K562 (cell line): ENCODE measurements at regions not wholly inside any gene's neighbourhood (a gene's known extent, or its start where the extent isn't known, plus 50 kb on each side); places are given as distances from the start of the nearest gene placed in this dataset.

Experiments
- ARNT ChIP-seq, 2 experiments: fragments of 450-650 bp; IDR thresholded peaks; 2 replicates each; pipeline ENCODE4 v1.6.1; 2016; ENCODE audit warnings: mild to moderate bottlenecking in 1 of 2
- ASH1L ChIP-seq: fragments of 450-650 bp; IDR thresholded peaks from 2 replicates; pipeline ENCODE4 v1.6.1; 2018; ENCODE audit warnings: borderline replicate concordance, mild to moderate bottlenecking, low read depth; ENCODE audit not compliant: partially characterized antibody
- BCOR ChIP-seq: fragments of 450-650 bp; IDR thresholded peaks from 2 replicates; pipeline ENCODE4 v1.6.1; 2016
- BRF1 ChIP-seq: IDR thresholded peaks from 3 replicates; pipeline ENCODE4 v1.6.1; 2011; ENCODE audit warnings: borderline replicate concordance, mild to moderate bottlenecking; ENCODE audit not compliant: insufficient read length; ENCODE audit errors: extremely low read depth
- ESRRA ChIP-seq: fragments of 450-650 bp; IDR thresholded peaks from 2 replicates; pipeline ENCODE4 v1.6.1; 2014; ENCODE audit warnings: low read depth, mild to moderate bottlenecking, moderate library complexity, borderline replicate concordance
- MGA ChIP-seq: fragments of 450-650 bp; IDR thresholded peaks from 2 replicates; pipeline ENCODE4 v1.6.1; 2016; ENCODE audit warnings: mild to moderate bottlenecking, moderate library complexity
- THRA ChIP-seq: fragments of 450-650 bp; IDR thresholded peaks from 2 replicates; pipeline ENCODE4 v1.6.1; 2017; ENCODE audit warnings: mild to moderate bottlenecking, moderate library complexity
- U2AF1 ChIP-seq: fragments of 200-400 bp; formaldehyde crosslinking; optimal IDR thresholded peaks from 2 replicates; pipeline ENCODE3; 2017; ENCODE audit warnings: mild to moderate bottlenecking, low read depth, low read length, moderate library complexity
- ZKSCAN1 ChIP-seq: fragments of 150-350 bp; IDR thresholded peaks from 2 replicates; pipeline ENCODE4 v1.6.1; 2016; ENCODE audit warnings: low read depth, low read length
- TF ChIP-seq, protein P1 (sequence below): fragments of 200-400 bp; formaldehyde crosslinking; IDR thresholded peaks from 2 replicates; pipeline ENCODE4 v1.6.1; 2017; ENCODE audit warnings: mild to moderate bottlenecking, low read depth, low read length, moderate library complexity

- TF ChIP-seq ARNT (IDR thresholded peaks at IDR 0.05) (no peak), U2AF1 (no peak), BRF1 (no peak), ZKSCAN1 (no peak), ASH1L (no peak), THRA (no peak), MGA (no peak), BCOR (no peak), ESRRA (no peak)
- TF ChIP-seq, protein P1, sequence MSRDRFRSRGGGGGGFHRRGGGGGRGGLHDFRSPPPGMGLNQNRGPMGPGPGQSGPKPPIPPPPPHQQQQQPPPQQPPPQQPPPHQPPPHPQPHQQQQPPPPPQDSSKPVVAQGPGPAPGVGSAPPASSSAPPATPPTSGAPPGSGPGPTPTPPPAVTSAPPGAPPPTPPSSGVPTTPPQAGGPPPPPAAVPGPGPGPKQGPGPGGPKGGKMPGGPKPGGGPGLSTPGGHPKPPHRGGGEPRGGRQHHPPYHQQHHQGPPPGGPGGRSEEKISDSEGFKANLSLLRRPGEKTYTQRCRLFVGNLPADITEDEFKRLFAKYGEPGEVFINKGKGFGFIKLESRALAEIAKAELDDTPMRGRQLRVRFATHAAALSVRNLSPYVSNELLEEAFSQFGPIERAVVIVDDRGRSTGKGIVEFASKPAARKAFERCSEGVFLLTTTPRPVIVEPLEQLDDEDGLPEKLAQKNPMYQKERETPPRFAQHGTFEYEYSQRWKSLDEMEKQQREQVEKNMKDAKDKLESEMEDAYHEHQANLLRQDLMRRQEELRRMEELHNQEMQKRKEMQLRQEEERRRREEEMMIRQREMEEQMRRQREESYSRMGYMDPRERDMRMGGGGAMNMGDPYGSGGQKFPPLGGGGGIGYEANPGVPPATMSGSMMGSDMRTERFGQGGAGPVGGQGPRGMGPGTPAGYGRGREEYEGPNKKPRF = no peak
These were observed 1006.9 kb upstream of the TMEFF2 start (continued) for GRCh38 chr2:193201583-193201982.
